ENCODE measurements at regions not wholly inside any gene's neighbourhood (a gene's known extent, or its start where the extent isn't known, plus 50 kb on each side); places are given as distances from the start of the nearest gene placed in this dataset.

GRCh38 chr18:33505798-33506197, 65.3 kb upstream of the CCDC178 start:
- H3K27me3 ChIP-seq (ENCODE audit: low read length) = no peaks in the 10 kb centered on the region
- H3K4me3 ChIP-seq (ENCODE audit: low read length) = no peak overlapping the region
- TF ChIP-seq CTCF (conservative IDR thresholded peaks at IDR 0.05; ENCODE audit: low read depth, low read length) (no peak), EZH2phosphoT487 (IDR thresholded peaks at IDR 0.05; ENCODE audit: borderline replicate concordance, low read length) (no peak), EZH2 (IDR thresholded peaks at IDR 0.05; ENCODE audit: low read length, unreplicated experiment) (no peak)
- no peaks in the 10 kb centered on the region for H3K9me3 ChIP-seq (ENCODE audit: low read length)
- no peaks in the 10 kb centered on the region for H4K20me1 ChIP-seq (ENCODE audit: low read length)
- no peaks in the 10 kb centered on the region for H3F3A ChIP-seq (ENCODE audit: low read length, unreplicated experiment)
- POLR2A ChIA-PET (ENCODE audit: unreplicated experiment) = no interaction called here
- DNase-seq (no peak), ATAC-seq (no peak)
- H3K9ac ChIP-seq (ENCODE audit: low read length) = no peak overlapping the region
- no peaks in the 10 kb centered on the region for H3K4me1 ChIP-seq (ENCODE audit: insufficient read depth, low read length)
- H3K9me2 ChIP-seq (replicated peaks; ENCODE audit: low read length) = no peaks in the 10 kb centered on the region
- no peak overlapping the region for H3K27ac ChIP-seq (ENCODE audit: low read length)
- H3K79me2 ChIP-seq (ENCODE audit: low read length) = no peaks in the 10 kb centered on the region
- intact Hi-C loops (cut with micrococcal nuclease) = no loop called here
- H3K4me2 ChIP-seq (ENCODE audit: low read length) = no peak overlapping the region
- H3K36me3 ChIP-seq (ENCODE audit: low read depth, low read length) = no peaks in the 10 kb centered on the region
- no TSS peak for BruUV-seq (replicated peaks)
- CTCF ChIA-PET = no interaction called here
- no peak overlapping the region for H2AFZ ChIP-seq (ENCODE audit: low read length)

DNA sequence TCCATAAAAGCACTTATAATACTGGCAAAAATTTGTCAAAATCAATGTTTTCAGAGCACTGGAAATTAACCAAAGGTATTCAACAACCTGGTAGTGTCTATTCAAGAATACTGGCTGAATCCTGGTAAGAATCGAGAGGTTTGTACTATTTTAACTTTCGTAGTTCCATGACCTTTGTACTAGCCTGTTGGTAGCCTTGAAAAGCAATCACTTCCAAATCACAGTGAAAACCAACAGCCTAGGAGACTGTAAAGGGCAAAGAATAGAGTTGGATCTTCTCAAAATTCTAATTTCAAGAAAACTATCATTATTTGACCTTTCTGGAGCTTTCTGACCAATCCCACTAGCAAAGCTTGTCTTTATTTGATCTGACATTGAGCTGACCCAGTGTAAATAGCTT, 64.8 kb upstream of the CCDC178 start:
- intact Hi-C loops (cut with micrococcal nuclease) = no loop called here
- H3K9me3 ChIP-seq (ENCODE audit: low read length) = no peaks in the 10 kb centered on the region
- no peaks in the 10 kb centered on the region for H3K36me3 ChIP-seq (ENCODE audit: low read depth, low read length)
- ChIA-PET POLR2A (ENCODE audit: unreplicated experiment) (no interaction called here), CTCF (no interaction called here)
- H3K9me2 ChIP-seq (replicated peaks; ENCODE audit: low read length) = no peaks in the 10 kb centered on the region
- no peak overlapping the region for H2AFZ ChIP-seq (ENCODE audit: low read length)
- H3F3A ChIP-seq (ENCODE audit: low read length, unreplicated experiment) = no peaks in the 10 kb centered on the region
- no peak overlapping the region for H3K4me2 ChIP-seq (ENCODE audit: low read length)
- BruUV-seq (replicated peaks) = no TSS peak
- no peak overlapping the region for H3K4me3 ChIP-seq (ENCODE audit: low read length)
- H3K79me2 ChIP-seq (ENCODE audit: low read length) = no peaks in the 10 kb centered on the region
- H3K4me1 ChIP-seq (ENCODE audit: insufficient read depth, low read length) = no peaks in the 10 kb centered on the region
- TF ChIP-seq EZH2 (IDR thresholded peaks at IDR 0.05; ENCODE audit: low read length, unreplicated experiment) = no peak
- no peak for TF ChIP-seq CTCF (conservative IDR thresholded peaks at IDR 0.05; ENCODE audit: low read depth, low read length)
- no peak for TF ChIP-seq EZH2phosphoT487 (IDR thresholded peaks at IDR 0.05; ENCODE audit: borderline replicate concordance, low read length)
- ATAC-seq = no peak
- no peak overlapping the region for H3K9ac ChIP-seq (ENCODE audit: low read length)
- no peak for DNase-seq
- H3K27me3 ChIP-seq (ENCODE audit: low read length) = no peaks in the 10 kb centered on the region
- no peaks in the 10 kb centered on the region for H4K20me1 ChIP-seq (ENCODE audit: low read length)
- no peak overlapping the region for H3K27ac ChIP-seq (ENCODE audit: low read length)

DNA sequence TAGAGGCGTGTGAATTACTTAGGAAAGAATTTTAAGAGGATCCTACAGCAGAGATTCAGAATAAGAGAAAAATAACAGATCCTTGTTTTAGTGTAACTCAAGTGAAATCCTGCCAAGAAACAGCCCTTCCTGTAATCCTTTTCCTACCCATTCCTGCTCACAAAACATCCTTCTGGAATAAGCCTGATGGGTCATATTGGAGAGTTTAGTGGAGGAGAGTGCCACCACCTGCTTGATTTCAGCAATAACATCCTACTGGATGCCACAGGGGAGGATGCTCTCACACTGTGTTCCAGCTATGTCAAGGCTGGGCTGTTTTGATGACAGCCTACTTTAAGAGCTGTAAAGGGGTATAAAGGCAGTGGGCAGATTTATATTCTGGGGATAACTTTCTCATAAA, 54.8 kb upstream of the CCDC178 start:
- Histone ChIP-seq H3K27me3 (ENCODE audit: low read length) (no peaks in the 10 kb centered on the region; the same call in 1 of the 2 replicates), H3K9me2 (replicated peaks; ENCODE audit: low read length) (no peaks in the 10 kb centered on the region), H2AFZ (ENCODE audit: low read length) (no peak overlapping the region), H4K20me1 (ENCODE audit: low read length) (no peaks in the 10 kb centered on the region), H3K4me2 (ENCODE audit: low read length) (no peak overlapping the region), H3K9ac (ENCODE audit: low read length) (no peak overlapping the region), H3K79me2 (ENCODE audit: low read length) (no peaks in the 10 kb centered on the region), H3K36me3 (ENCODE audit: low read depth, low read length) (no peaks in the 10 kb centered on the region), H3F3A (ENCODE audit: low read length, unreplicated experiment) (no peaks in the 10 kb centered on the region), H3K4me3 (ENCODE audit: low read length) (no peak overlapping the region), H3K4me1 (ENCODE audit: insufficient read depth, low read length) (no peaks in the 10 kb centered on the region), H3K9me3 (ENCODE audit: low read length) (no peaks in the 10 kb centered on the region), H3K27ac (ENCODE audit: low read length) (no peak overlapping the region)
- ChIA-PET CTCF (interaction anchor here (0.6 kb wide), 1 partner anchor 263 kb away, joined by 3 read pairs; no protein-coding TSS in a partner anchor), POLR2A (ENCODE audit: unreplicated experiment) (no interaction called here)
- TF ChIP-seq CTCF (conservative IDR thresholded peaks at IDR 0.05; ENCODE audit: low read depth, low read length) = peak; percentile 53
- no peak for TF ChIP-seq EZH2 (IDR thresholded peaks at IDR 0.05; ENCODE audit: low read length, unreplicated experiment)
- no TSS peak for BruUV-seq (replicated peaks)
- DNase-seq (peak; percentile 31), ATAC-seq (peak; percentile 77)
- intact Hi-C loops (cut with micrococcal nuclease) = loop anchor here (1.0 to 2.0 kb wide), 3 partner anchors 91 to 263 kb away; no protein-coding TSS in a partner anchor

All from PC-3 (cell line).